Endodermal cell (in vitro differentiated cells): ENCODE measurements at regions not wholly inside any gene's neighbourhood (a gene's known extent, or its start where the extent isn't known, plus 50 kb on each side); places are given as distances from the start of the nearest gene placed in this dataset.

ENCODE experiments used
- DNase-seq: peaks from one replicate; pipeline ENCODE4 v3.0.0-alpha.2; 2017
- H3K27ac ChIP-seq: 2 replicates; pipeline ENCODE4 v1.5.1; 2013; ENCODE audit warnings: mild to moderate bottlenecking, low read depth, low read length, moderate library complexity
- H3K27me3 ChIP-seq: 2 replicates; pipeline ENCODE4 v1.6.1; 2013; ENCODE audit warnings: mild to moderate bottlenecking, low read length, moderate library complexity; ENCODE audit not compliant: insufficient read depth, control insufficient read depth, poor library complexity, severe bottlenecking
- H3K36me3 ChIP-seq: 2 replicates; pipeline ENCODE4 v1.7.0; 2013; ENCODE audit warnings: mild to moderate bottlenecking, low read length, moderate library complexity; ENCODE audit not compliant: control insufficient read depth, insufficient read depth
- H3K4me1 ChIP-seq: one replicate; pipeline ENCODE4 v1.7.0; 2013; ENCODE audit warnings: low read length; ENCODE audit not compliant: control insufficient read depth, insufficient read depth
- H3K4me3 ChIP-seq: 2 replicates; pipeline ENCODE4 v1.5.1; 2013; ENCODE audit warnings: mild to moderate bottlenecking, low read length, moderate library complexity
- H3K9ac ChIP-seq: 2 replicates; pipeline ENCODE4 v1.6.1; 2013; ENCODE audit warnings: mild to moderate bottlenecking, low read length, moderate library complexity; ENCODE audit not compliant: poor library complexity, severe bottlenecking; ENCODE audit errors: extremely low read depth
- H3K9me3 ChIP-seq: 2 replicates; pipeline ENCODE4 v1.6.1; 2013; ENCODE audit warnings: mild to moderate bottlenecking, low read length, moderate library complexity; ENCODE audit not compliant: control insufficient read depth
- H3K27ac Mint-ChIP-seq: 2 replicates; pipeline ENCODE4 v1.8.0; 2020; ENCODE audit warnings: mixed read lengths
- H3K27me3 Mint-ChIP-seq: 2 replicates; pipeline ENCODE4 v1.8.0; 2021; ENCODE audit warnings: mild to moderate bottlenecking, mixed read lengths; ENCODE audit not compliant: insufficient read depth
- H3K36me3 Mint-ChIP-seq: 2 replicates; pipeline ENCODE4 v1.8.0; 2020; ENCODE audit warnings: low read depth, mixed read lengths
- H3K4me1 Mint-ChIP-seq: 2 replicates; pipeline ENCODE4 v1.8.0; 2020; ENCODE audit warnings: mixed read lengths
- H3K4me3 Mint-ChIP-seq: 2 replicates; pipeline ENCODE4 v1.8.0; 2020; ENCODE audit warnings: mild to moderate bottlenecking, moderate library complexity, mixed read lengths
- H3K9me3 Mint-ChIP-seq: 2 replicates; pipeline ENCODE4 v1.8.0; 2020; ENCODE audit warnings: mild to moderate bottlenecking, mixed read lengths
- CTCF ChIP-seq: fragments of 200-600 bp; sonication (generic); conservative IDR thresholded peaks from 2 replicates; pipeline ENCODE4 v1.5.0; 2021; ENCODE audit warnings: antibody characterized with exemption, mild to moderate bottlenecking
- WGBS, 2 experiments: methylation state at CpG; one replicate each; pipeline versions ENCODE4 v1.1.5 to v1.1.7; 2013; ENCODE audit warnings: missing lambda C conversion rate in 2 of 2, mixed read lengths in 1 of 2; ENCODE audit not compliant: insufficient coverage in 1 of 2, insufficient read length in 1 of 2; 5-methylcytosine and 5-hydroxymethylcytosine counted together

GRCh38 chr17:77470330-77470786, 329.6 kb downstream of the SEC14L1 start:
- 97% methylated on average over 3 of the region's 3 CpGs for WGBS, 2 experiments
- H3K27me3 ChIP-seq: no peaks in the 10 kb centered on the region
- H3K36me3 ChIP-seq: peaks cover 10% of the 10 kb centered on the region
- peaks cover 30% of the 10 kb centered on the region for H3K36me3 Mint-ChIP-seq
- no peaks in the 10 kb centered on the region for H3K27me3 Mint-ChIP-seq
- H3K4me1 Mint-ChIP-seq: peaks cover 76% of the 10 kb centered on the region
- peaks cover 29% of the 10 kb centered on the region for H3K4me1 ChIP-seq
- peak overlapping the region; percentile 79 for H3K27ac Mint-ChIP-seq
- H3K4me3 Mint-ChIP-seq: peak overlapping the region; percentile 22
- DNase-seq: no peak
- no peaks in the 10 kb centered on the region for H3K9me3 Mint-ChIP-seq
- peak overlapping the region; percentile 95 for H3K27ac ChIP-seq
- TF ChIP-seq CTCF: no peak
- peak overlapping the region; percentile 5 for H3K4me3 ChIP-seq
- no peak overlapping the region for H3K9ac ChIP-seq
- H3K9me3 ChIP-seq: no peaks in the 10 kb centered on the region

GRCh38 chr17:77470800-77471733, 330.3 kb downstream of the SEC14L1 start:
- Histone ChIP-seq H3K27me3 (no peaks in the 10 kb centered on the region), H3K9me3 (no peaks in the 10 kb centered on the region), H3K9ac (no peak overlapping the region), H3K4me3 (peak overlapping the region; percentile 5), H3K4me1 (peaks cover 28% of the 10 kb centered on the region), H3K36me3 (peaks cover 10% of the 10 kb centered on the region), H3K27ac (peak overlapping the region; percentile 95)
- whole genome bisulfite sequencing, 2 experiments: 40 to 45% methylated on average over 7 to 9 of the region's 9 CpGs
- H3K27me3 Mint-ChIP-seq: no peaks in the 10 kb centered on the region
- DNase-seq: peak; percentile 94
- H3K36me3 Mint-ChIP-seq: peaks cover 30% of the 10 kb centered on the region
- peak overlapping the region; percentile 79 for H3K27ac Mint-ChIP-seq
- H3K9me3 Mint-ChIP-seq: no peaks in the 10 kb centered on the region
- peak overlapping the region; percentile 22 for H3K4me3 Mint-ChIP-seq
- peaks cover 70% of the 10 kb centered on the region for H3K4me1 Mint-ChIP-seq
- peak; percentile 20 for TF ChIP-seq CTCF

GRCh38 chr17:77471984-77472461, 331.3 kb downstream of the SEC14L1 start:
- peaks cover 29% of the 10 kb centered on the region for H3K36me3 Mint-ChIP-seq
- Histone ChIP-seq H3K27ac (peak overlapping the region; percentile 95), H3K9me3 (no peaks in the 10 kb centered on the region), H3K27me3 (no peaks in the 10 kb centered on the region), H3K36me3 (peaks cover 10% of the 10 kb centered on the region), H3K9ac (no peak overlapping the region), H3K4me3 (no peak overlapping the region), H3K4me1 (peaks cover 26% of the 10 kb centered on the region)
- no peaks in the 10 kb centered on the region for H3K27me3 Mint-ChIP-seq
- no peak for TF ChIP-seq CTCF
- no peak overlapping the region for H3K4me3 Mint-ChIP-seq
- peak overlapping the region; percentile 79 for H3K27ac Mint-ChIP-seq
- WGBS, 2 experiments: 23 to 41% methylated on average over 5 to 12 of the region's 12 CpGs
- peak; percentile 67 for DNase-seq
- H3K4me1 Mint-ChIP-seq: peaks cover 62% of the 10 kb centered on the region
- H3K9me3 Mint-ChIP-seq: no peaks in the 10 kb centered on the region
